GM19452 (cell line): ENCODE measurements at regions not wholly inside any gene's neighbourhood (a gene's known extent, or its start where the extent isn't known, plus 50 kb on each side); places are given as distances from the start of the nearest gene placed in this dataset.
"Not testable (repeated sequence)": the region's sequence is repeated elsewhere in the genome, so short reads cannot be mapped to it uniquely, and the experiment has no call there.

Experiments
- ATAC-seq: cut with Tn5 transposase; IDR thresholded peaks from one replicate; pipeline ENCODE4 v1.9.1; 2021; ENCODE audit not compliant: unreplicated experiment

- peak; percentile 88 for ATAC-seq
Measured at GRCh38 chr10:30736685-30737232, 107.2 kb upstream of the LYZL2 start.

GRCh38 chr10:30734901-30735300 lies 105.3 kb upstream of the LYZL2 start:
- ATAC-seq: no peak

GRCh38 chr10:30732671-30733070 lies 103.1 kb upstream of the LYZL2 start:
- no peak for ATAC-seq

- no peak for ATAC-seq
Measured at GRCh38 chr10:30731963-30732362, 102.4 kb upstream of the LYZL2 start.

- no peak for ATAC-seq
Measured at GRCh38 chr10:30730306-30730705, 100.8 kb upstream of the LYZL2 start.

GRCh38 chr10:30728766-30729165 lies 99.2 kb upstream of the LYZL2 start:
- ATAC-seq: no peak

GRCh38 chr10:30728127-30728526 lies 98.6 kb upstream of the LYZL2 start:
- no peak for ATAC-seq

- ATAC-seq: no peak
Measured at GRCh38 chr10:30727524-30727923, 98.0 kb upstream of the LYZL2 start.

GRCh38 chr10:30726783-30727414 lies 97.3 kb upstream of the LYZL2 start:
- ATAC-seq: peak; percentile 82

- ATAC-seq: no peak
Measured at GRCh38 chr10:30725661-30726060, 96.1 kb upstream of the LYZL2 start.

GRCh38 chr10:30724296-30724695 lies 94.7 kb upstream of the LYZL2 start:
- no peak for ATAC-seq

GRCh38 chr10:30722956-30723620 lies 93.5 kb upstream of the LYZL2 start:
- no peak for ATAC-seq

- no peak for ATAC-seq
Measured at GRCh38 chr10:30719832-30720231, 90.3 kb upstream of the LYZL2 start.

- ATAC-seq: no peak
Measured at GRCh38 chr10:30709700-30710358, 80.3 kb upstream of the LYZL2 start.

GRCh38 chr10:30709229-30709628 lies 79.7 kb upstream of the LYZL2 start:
- ATAC-seq: no peak

GRCh38 chr10:30708234-30708633 lies 78.7 kb upstream of the LYZL2 start:
- no peak for ATAC-seq

GRCh38 chr10:30706189-30706588 lies 76.6 kb upstream of the LYZL2 start:
- ATAC-seq: not testable (repeated sequence)

- peak; percentile 20 for ATAC-seq
Measured at GRCh38 chr10:30705625-30706149, 76.1 kb upstream of the LYZL2 start.

- peak; percentile 46 for ATAC-seq
Measured at GRCh38 chr10:30705101-30705624, 75.6 kb upstream of the LYZL2 start.

- ATAC-seq: peak; percentile 2
Measured at GRCh38 chr10:30704601-30705100, 75.1 kb upstream of the LYZL2 start.

- ATAC-seq: no peak
Measured at GRCh38 chr10:30704026-30704600, 74.6 kb upstream of the LYZL2 start.
